ENCODE measurements at regions not wholly inside any gene's neighbourhood (a gene's known extent, or its start where the extent isn't known, plus 50 kb on each side); places are given as distances from the start of the nearest gene placed in this dataset.
"Not testable (repeated sequence)": the region's sequence is repeated elsewhere in the genome, so short reads cannot be mapped to it uniquely, and the experiment has no call there.

- DNase-seq = no peak
Measured at GRCh38 chr1:166507347-166507746, 331.9 kb upstream of the POGK start.

GRCh38 chr1:166511761-166512160, 327.5 kb upstream of the POGK start:
- no peak for DNase-seq

- DNase-seq = no peak
Measured at GRCh38 chr1:166514067-166514466, 325.2 kb upstream of the POGK start.

GRCh38 chr1:166527752-166528151, 311.5 kb upstream of the POGK start:
- no peak for DNase-seq

- no peak for DNase-seq
Measured at GRCh38 chr1:166538646-166539045, 300.6 kb upstream of the POGK start.

- DNase-seq = no peak
Measured at GRCh38 chr1:166544036-166544435, 295.2 kb upstream of the POGK start.

GRCh38 chr1:166544561-166544960, 294.7 kb upstream of the POGK start:
- DNase-seq = no peak

- DNase-seq = no peak
Measured at GRCh38 chr1:166552706-166553105, 286.6 kb upstream of the POGK start.

GRCh38 chr1:166570954-166571353, 268.3 kb upstream of the POGK start:
- DNase-seq = no peak

- no peak for DNase-seq
Measured at GRCh38 chr1:166573199-166573598, 266.1 kb upstream of the POGK start.

GRCh38 chr1:166579557-166580501, 259.4 kb upstream of the POGK start:
- no peak for DNase-seq

GRCh38 chr1:166588741-166589140, 250.5 kb upstream of the POGK start:
- no peak for DNase-seq

- DNase-seq = no peak
Measured at GRCh38 chr1:166590161-166590560, 249.1 kb upstream of the POGK start.

GRCh38 chr1:166594646-166595045, 244.6 kb upstream of the POGK start:
- DNase-seq = no peak

- DNase-seq = no peak
Measured at GRCh38 chr1:166597516-166597915, 241.8 kb upstream of the POGK start.

- no peak for DNase-seq
Measured at GRCh38 chr1:166600574-166600973, 238.7 kb upstream of the POGK start.

GRCh38 chr1:166601650-166602278, 237.5 kb upstream of the POGK start:
- DNase-seq = no peak

GRCh38 chr1:166602801-166603200, 236.5 kb upstream of the POGK start:
- DNase-seq = not testable (repeated sequence)

- DNase-seq = no peak
Measured at GRCh38 chr1:166603296-166603695, 236.0 kb upstream of the POGK start.

GRCh38 chr1:166605137-166605536, 234.1 kb upstream of the POGK start:
- no peak for DNase-seq

GRCh38 chr1:166612886-166613285, 226.4 kb upstream of the POGK start:
- no peak for DNase-seq

GRCh38 chr1:166616206-166616605, 223.1 kb upstream of the POGK start:
- no peak for DNase-seq

GRCh38 chr1:166626711-166627110, 212.6 kb upstream of the POGK start:
- no peak for DNase-seq

- DNase-seq = no peak
Measured at GRCh38 chr1:166627558-166627957, 211.7 kb upstream of the POGK start.
